Fibroblast of lung (primary cell): ENCODE measurements at regions not wholly inside any gene's neighbourhood (a gene's known extent, or its start where the extent isn't known, plus 50 kb on each side); places are given as distances from the start of the nearest gene placed in this dataset.

Experiments used
- DNase-seq, 2 donors: peaks; one replicate each; pipeline versions ENCODE4 v3.0.0 to v3.0.0-alpha.2; 2010; ENCODE audit warnings: low read depth in 2 of 2
- H2AFZ ChIP-seq: 2 replicates; pipeline ENCODE4 v1.5.1; 2012; ENCODE audit warnings: low read length, control low read depth, inconsistent platforms
- H3K27ac ChIP-seq: 2 replicates; pipeline ENCODE4 v1.5.1; 2011; ENCODE audit warnings: low read length, control low read depth; ENCODE audit not compliant: insufficient read depth
- H3K27me3 ChIP-seq: 2 replicates; pipeline ENCODE4 v1.5.1; 2011; ENCODE audit warnings: mild to moderate bottlenecking, low read length; ENCODE audit not compliant: control insufficient read depth, insufficient read depth
- H3K36me3 ChIP-seq: 2 replicates; pipeline ENCODE4 v1.5.1; 2011; ENCODE audit warnings: low read length; ENCODE audit not compliant: control insufficient read depth, insufficient read depth
- H3K4me1 ChIP-seq: 2 replicates; pipeline ENCODE4 v1.5.1; 2011; ENCODE audit warnings: low read length; ENCODE audit not compliant: control insufficient read depth, insufficient read depth; ENCODE audit errors: extremely low read depth
- H3K4me2 ChIP-seq: 2 replicates; pipeline ENCODE4 v1.5.1; 2011; ENCODE audit warnings: low read length, control low read depth; ENCODE audit not compliant: insufficient read depth; ENCODE audit errors: extremely low read depth
- H3K4me3 ChIP-seq, 4 experiments: fragments of 200-600 bp in 1 of 4; sonication (generic) in 1 of 4; replicated peaks in 1 of 4; 2 replicates each; pipeline ENCODE4 v1.5.1; 2011 to 2016; ENCODE audit warnings: low read length in 4 of 4, low read depth in 3 of 4, mild to moderate bottlenecking in 3 of 4, control low read depth in 2 of 4, inconsistent platforms in 1 of 4, mixed read lengths in 1 of 4; ENCODE audit not compliant: insufficient read depth in 1 of 4; ENCODE audit errors: control extremely low read depth in 1 of 4
- H3K79me2 ChIP-seq: 2 replicates; pipeline ENCODE4 v1.5.1; 2012; ENCODE audit warnings: mild to moderate bottlenecking, low read length, inconsistent platforms; ENCODE audit not compliant: control insufficient read depth, insufficient read depth
- H3K9ac ChIP-seq: 2 replicates; pipeline ENCODE4 v1.5.1; 2011; ENCODE audit warnings: mild to moderate bottlenecking, low read length, control low read depth; ENCODE audit not compliant: insufficient read depth
- H3K9me3 ChIP-seq: 2 replicates; pipeline ENCODE4 v1.5.1; 2012; ENCODE audit warnings: low read depth, low read length; ENCODE audit not compliant: control insufficient read depth, insufficient read depth
- H4K20me1 ChIP-seq: 2 replicates; pipeline ENCODE4 v1.5.1; 2011; ENCODE audit warnings: low read length; ENCODE audit not compliant: control insufficient read depth, insufficient read depth; ENCODE audit errors: extremely low read depth
- CTCF ChIP-seq, 2 donors: IDR thresholded peaks in 1 of 2; conservative IDR thresholded peaks in 1 of 2; 1 replicate in 1 of 2; 2 replicates in 1 of 2; pipeline ENCODE4 v1.5.1; 2011 to 2012; ENCODE audit warnings: low read length in 2 of 2, control low read depth in 1 of 2, inconsistent platforms in 1 of 2, low read depth in 1 of 2, mild to moderate bottlenecking in 1 of 2
- EZH2 ChIP-seq: IDR thresholded peaks from 2 replicates; pipeline ENCODE4 v1.5.1; 2012; ENCODE audit warnings: low read length, control low read depth, mild to moderate bottlenecking; ENCODE audit errors: missing control alignments

GRCh38 chr6:3991941-3992340 is 87.0 kb downstream of the FAM217A start:
- Histone ChIP-seq H3K4me2 (no peak overlapping the region), H3K4me3 (no peak overlapping the region), H2AFZ (no peak overlapping the region), H3K9me3 (no peaks in the 10 kb centered on the region), H3K79me2 (no peaks in the 10 kb centered on the region), H3K36me3 (no peaks in the 10 kb centered on the region), H3K9ac (no peak overlapping the region), H3K27me3 (no peaks in the 10 kb centered on the region), H3K4me1 (no peaks in the 10 kb centered on the region), H3K27ac (no peak overlapping the region), H4K20me1 (no peaks in the 10 kb centered on the region)
- no peak for TF ChIP-seq EZH2
- no peak for TF ChIP-seq CTCF (conservative IDR thresholded peaks at IDR 0.05 in 1 of 2, IDR thresholded peaks at IDR 0.05 in 1 of 2; ENCODE audit: low read depth in 1 of 2, low read length in 2 of 2)
- DNase-seq: no peak

GRCh38 chr6:3996349-3996748 is 82.6 kb downstream of the FAM217A start:
- H4K20me1 ChIP-seq: no peaks in the 10 kb centered on the region
- H3K4me1 ChIP-seq: no peaks in the 10 kb centered on the region
- no peak overlapping the region for H3K4me3 ChIP-seq
- no peaks in the 10 kb centered on the region for H3K9me3 ChIP-seq
- H3K79me2 ChIP-seq: no peaks in the 10 kb centered on the region
- TF ChIP-seq EZH2 (no peak), CTCF (conservative IDR thresholded peaks at IDR 0.05 in 1 of 2, IDR thresholded peaks at IDR 0.05 in 1 of 2; ENCODE audit: low read depth in 1 of 2, low read length in 2 of 2) (no peak)
- H3K36me3 ChIP-seq: no peaks in the 10 kb centered on the region
- no peaks in the 10 kb centered on the region for H3K27me3 ChIP-seq
- no peak for DNase-seq
- no peak overlapping the region for H3K4me2 ChIP-seq
- H2AFZ ChIP-seq: no peak overlapping the region
- H3K27ac ChIP-seq: no peak overlapping the region
- H3K9ac ChIP-seq: no peak overlapping the region

GRCh38 chr6:3997177-3997770 is 81.7 kb downstream of the FAM217A start:
- peak overlapping the region; percentile 5 for H3K4me2 ChIP-seq

More at GRCh38 chr6:3997177-3997770, 81.7 kb downstream of the FAM217A start:
- TF ChIP-seq CTCF (conservative IDR thresholded peaks at IDR 0.05 in 1 of 2, IDR thresholded peaks at IDR 0.05 in 1 of 2; ENCODE audit: low read depth in 1 of 2, low read length in 2 of 2): no peak
- TF ChIP-seq EZH2: no peak
- DNase-seq: peak; percentile 66 to 88
- H4K20me1 ChIP-seq: no peaks in the 10 kb centered on the region
- H3K9ac ChIP-seq: no peak overlapping the region
- no peaks in the 10 kb centered on the region for H3K36me3 ChIP-seq
- no peaks in the 10 kb centered on the region for H3K79me2 ChIP-seq
- no peak overlapping the region for H2AFZ ChIP-seq
- H3K4me3 ChIP-seq: peak overlapping the region in 2 of 4 experiments; percentile 23 to 27
- H3K9me3 ChIP-seq: no peaks in the 10 kb centered on the region
- H3K27me3 ChIP-seq: no peaks in the 10 kb centered on the region
- no peak overlapping the region for H3K27ac ChIP-seq
- H3K4me1 ChIP-seq: no peaks in the 10 kb centered on the region
